Bronchial epithelial cell (primary cell): ENCODE measurements at regions not wholly inside any gene's neighbourhood (a gene's known extent, or its start where the extent isn't known, plus 50 kb on each side); places are given as distances from the start of the nearest gene placed in this dataset.

Experiments
- DNase-seq: peaks from one replicate; pipeline ENCODE4 v3.0.0-alpha.2; 2010; ENCODE audit warnings: low read depth
- FAIRE-seq: peaks from 2 replicates; lab custom pipeline; 2011; peaks lifted over from hg19 to GRCh38; lab: Jason Lieb, UNC
- H3K27me3 ChIP-seq: 2 replicates; pipeline ENCODE4 v1.5.1; 2011; ENCODE audit warnings: low read length; ENCODE audit not compliant: control insufficient read depth, insufficient read depth
- H3K36me3 ChIP-seq: 2 replicates; pipeline ENCODE4 v1.5.1; 2011; ENCODE audit warnings: low read length; ENCODE audit not compliant: control insufficient read depth, insufficient read depth
- H3K4me3 ChIP-seq: 2 replicates; pipeline ENCODE4 v1.5.1; 2011; ENCODE audit warnings: mild to moderate bottlenecking, low read depth, low read length, control low read depth
- CTCF ChIP-seq: IDR thresholded peaks from 2 replicates; pipeline ENCODE4 v1.5.1; 2011; ENCODE audit warnings: mild to moderate bottlenecking, moderate library complexity, low read length, control low read depth, inconsistent platforms; ENCODE audit not compliant: insufficient read depth, severe bottlenecking

- Histone ChIP-seq H3K27me3 (no peaks in the 10 kb centered on the region), H3K36me3 (no peaks in the 10 kb centered on the region), H3K4me3 (no peak overlapping the region)
- peak; percentile 23 for DNase-seq
- no peak for TF ChIP-seq CTCF
- FAIRE-seq = no peak
Observed at GRCh38 chr4:111934314-111934713, 210.9 kb upstream of the FAM241A start.

- FAIRE-seq (no peak), DNase-seq (peak; percentile 75)
- peak; percentile 13 for TF ChIP-seq CTCF
- no peaks in the 10 kb centered on the region for H3K36me3 ChIP-seq
- H3K4me3 ChIP-seq = no peak overlapping the region
- no peaks in the 10 kb centered on the region for H3K27me3 ChIP-seq
Observed at GRCh38 chr4:111937368-111937767, 207.9 kb upstream of the FAM241A start.

DNA sequence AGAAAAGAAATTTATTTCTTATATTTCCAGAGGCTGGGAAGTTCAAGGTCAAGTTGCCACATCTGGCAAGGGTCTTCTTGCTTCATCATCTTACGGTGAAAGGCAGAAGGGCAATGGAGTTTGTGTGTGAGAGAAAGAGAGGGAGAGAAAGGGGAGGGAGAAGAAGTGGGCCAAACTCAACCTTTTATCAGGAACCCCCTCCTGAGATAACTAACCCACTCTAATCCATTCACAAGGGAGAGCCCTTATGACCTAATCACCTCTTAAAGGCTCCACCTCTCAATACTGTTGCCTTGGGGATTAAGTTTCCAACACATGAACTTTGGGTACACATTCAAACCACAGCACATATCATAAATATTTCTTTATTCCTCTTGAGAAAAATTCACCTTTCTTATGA is 203.3 kb upstream of the FAM241A start:
- no peak for TF ChIP-seq CTCF
- no peaks in the 10 kb centered on the region for H3K27me3 ChIP-seq
- FAIRE-seq = no peak
- H3K36me3 ChIP-seq = no peaks in the 10 kb centered on the region
- no peak overlapping the region for H3K4me3 ChIP-seq
- no peak for DNase-seq

DNA sequence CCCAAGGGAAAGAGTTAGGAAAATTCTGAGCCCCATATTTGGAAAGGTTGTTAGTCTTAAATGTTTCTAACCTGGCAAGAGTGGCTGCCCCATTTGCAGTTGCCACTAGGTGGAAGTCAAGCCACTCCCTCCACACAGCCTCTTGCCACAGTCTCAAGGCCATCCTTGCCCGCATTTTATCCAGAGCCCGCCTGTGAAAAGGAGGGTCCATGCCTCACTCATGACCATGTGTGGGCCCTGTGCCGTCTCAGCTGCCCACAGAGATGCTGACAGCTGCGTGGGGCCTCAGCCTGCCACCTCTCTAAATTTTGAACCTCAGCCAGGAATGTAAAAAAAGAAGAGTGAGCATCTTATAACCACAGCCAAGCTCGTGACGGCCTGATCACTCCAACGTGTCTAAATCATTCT is 201.5 kb upstream of the FAM241A start:
- Histone ChIP-seq H3K27me3 (no peaks in the 10 kb centered on the region), H3K36me3 (no peaks in the 10 kb centered on the region), H3K4me3 (no peak overlapping the region)
- DNase-seq = peak; percentile 69
- no peak for FAIRE-seq
- peak; percentile 82 for TF ChIP-seq CTCF

GRCh38 chr4:111945014-111945413 is 200.2 kb upstream of the FAM241A start:
- Histone ChIP-seq H3K27me3 (no peaks in the 10 kb centered on the region), H3K36me3 (no peaks in the 10 kb centered on the region), H3K4me3 (no peak overlapping the region)
- TF ChIP-seq CTCF = no peak
- DNase-seq = peak; percentile 7
- no peak for FAIRE-seq

- Histone ChIP-seq H3K4me3 (no peak overlapping the region), H3K27me3 (no peaks in the 10 kb centered on the region), H3K36me3 (no peaks in the 10 kb centered on the region)
- FAIRE-seq (no peak), DNase-seq (no peak)
- TF ChIP-seq CTCF = no peak
Observed at GRCh38 chr4:111946800-111947199, 198.5 kb upstream of the FAM241A start.
